Neural crest cell (in vitro differentiated cells): ENCODE measurements at regions not wholly inside any gene's neighbourhood (a gene's known extent, or its start where the extent isn't known, plus 50 kb on each side); places are given as distances from the start of the nearest gene placed in this dataset.

Experiments
- DNase-seq: peaks from one replicate; pipeline ENCODE4 v3.0.0; 2021; ENCODE audit warnings: low read depth, mixed read lengths, low spot score
- H3K27ac Mint-ChIP-seq: one replicate; pipeline ENCODE4 v1.8.0; 2021; ENCODE audit warnings: mild to moderate bottlenecking, mixed read lengths; ENCODE audit not compliant: unreplicated experiment
- H3K27me3 Mint-ChIP-seq: 2 replicates; pipeline ENCODE4 v1.8.0; 2021; ENCODE audit warnings: low read depth, mild to moderate bottlenecking, mixed read lengths
- H3K36me3 Mint-ChIP-seq: 2 replicates; pipeline ENCODE4 v1.8.0; 2021; ENCODE audit warnings: low read depth, mild to moderate bottlenecking, mixed read lengths
- H3K4me1 Mint-ChIP-seq: 2 replicates; pipeline ENCODE4 v1.8.0; 2021; ENCODE audit warnings: mixed read lengths
- H3K4me3 Mint-ChIP-seq: one replicate; pipeline ENCODE4 v1.8.0; 2021; ENCODE audit warnings: mild to moderate bottlenecking, mixed read lengths
- H3K9me3 Mint-ChIP-seq: 2 replicates; pipeline ENCODE4 v1.8.0; 2021; ENCODE audit warnings: mixed read lengths
- TF ChIP-seq, protein P1 (sequence below): fragments of 200-600 bp; sonication (generic); conservative IDR thresholded peaks from 2 replicates; pipeline ENCODE4 v1.5.0; 2021; ENCODE audit warnings: antibody characterized with exemption, mild to moderate bottlenecking

DNA sequence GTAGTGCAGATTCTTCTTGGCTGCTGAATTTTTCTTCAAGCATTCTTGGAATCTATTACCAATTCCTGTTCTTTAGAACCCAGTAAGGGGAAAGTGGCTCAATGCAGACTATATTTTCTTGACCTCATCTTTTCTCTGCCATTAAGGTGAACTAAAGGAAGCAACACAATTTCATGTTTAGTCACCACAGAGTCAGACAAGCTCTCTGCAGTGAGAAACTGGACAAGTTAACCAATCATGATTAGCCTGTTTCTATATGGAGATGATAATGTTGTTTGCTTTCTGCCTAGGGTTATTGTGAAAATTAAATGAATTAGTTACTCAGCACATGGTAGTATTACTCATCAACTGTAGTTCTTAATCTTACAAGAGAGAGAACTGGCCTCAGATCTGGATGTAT lies 1075.1 kb downstream of the AGBL1 start:
- peaks cover 5% of the 10 kb centered on the region for H3K9me3 Mint-ChIP-seq
- H3K27ac Mint-ChIP-seq, result no peak overlapping the region
- TF ChIP-seq, protein P1, sequence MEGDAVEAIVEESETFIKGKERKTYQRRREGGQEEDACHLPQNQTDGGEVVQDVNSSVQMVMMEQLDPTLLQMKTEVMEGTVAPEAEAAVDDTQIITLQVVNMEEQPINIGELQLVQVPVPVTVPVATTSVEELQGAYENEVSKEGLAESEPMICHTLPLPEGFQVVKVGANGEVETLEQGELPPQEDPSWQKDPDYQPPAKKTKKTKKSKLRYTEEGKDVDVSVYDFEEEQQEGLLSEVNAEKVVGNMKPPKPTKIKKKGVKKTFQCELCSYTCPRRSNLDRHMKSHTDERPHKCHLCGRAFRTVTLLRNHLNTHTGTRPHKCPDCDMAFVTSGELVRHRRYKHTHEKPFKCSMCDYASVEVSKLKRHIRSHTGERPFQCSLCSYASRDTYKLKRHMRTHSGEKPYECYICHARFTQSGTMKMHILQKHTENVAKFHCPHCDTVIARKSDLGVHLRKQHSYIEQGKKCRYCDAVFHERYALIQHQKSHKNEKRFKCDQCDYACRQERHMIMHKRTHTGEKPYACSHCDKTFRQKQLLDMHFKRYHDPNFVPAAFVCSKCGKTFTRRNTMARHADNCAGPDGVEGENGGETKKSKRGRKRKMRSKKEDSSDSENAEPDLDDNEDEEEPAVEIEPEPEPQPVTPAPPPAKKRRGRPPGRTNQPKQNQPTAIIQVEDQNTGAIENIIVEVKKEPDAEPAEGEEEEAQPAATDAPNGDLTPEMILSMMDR, result no peak
- no peaks in the 10 kb centered on the region for H3K4me1 Mint-ChIP-seq
- no peak overlapping the region for H3K4me3 Mint-ChIP-seq
- peaks cover 6% of the 10 kb centered on the region for H3K27me3 Mint-ChIP-seq
- no peaks in the 10 kb centered on the region for H3K36me3 Mint-ChIP-seq
- no peak for DNase-seq

DNA sequence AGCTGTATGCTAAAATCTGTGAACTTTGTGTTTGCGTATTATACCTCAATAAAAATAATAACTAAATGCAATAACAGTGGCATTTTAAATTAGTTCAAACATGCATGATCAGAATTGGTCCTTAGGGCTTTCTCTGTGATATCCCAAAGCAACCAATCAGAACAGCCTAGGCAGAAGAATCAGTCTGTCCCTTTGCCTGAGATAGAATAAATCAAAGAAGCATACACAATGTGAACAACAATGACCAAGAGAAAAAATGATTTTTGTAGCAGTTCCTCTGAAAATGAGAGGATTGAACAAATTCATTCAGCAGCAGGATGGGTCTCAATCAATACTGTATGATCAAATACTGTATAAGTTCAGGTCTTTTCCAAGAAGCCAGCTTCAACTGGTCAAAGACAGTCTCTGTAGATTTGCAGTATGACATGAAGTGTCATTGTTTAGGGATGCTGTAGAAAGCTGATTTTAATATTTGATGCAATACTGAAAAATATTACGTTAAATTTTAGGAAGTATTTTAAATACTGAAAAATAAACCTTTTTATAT lies 1071.6 kb downstream of the AGBL1 start:
- peaks cover 6% of the 10 kb centered on the region for H3K27me3 Mint-ChIP-seq
- DNase-seq, result no peak
- no peak overlapping the region for H3K4me3 Mint-ChIP-seq
- TF ChIP-seq, protein P1, result no peak
- H3K4me1 Mint-ChIP-seq, result no peaks in the 10 kb centered on the region
- no peaks in the 10 kb centered on the region for H3K36me3 Mint-ChIP-seq
- H3K27ac Mint-ChIP-seq, result no peak overlapping the region
- H3K9me3 Mint-ChIP-seq, result peaks cover 5% of the 10 kb centered on the region

DNA sequence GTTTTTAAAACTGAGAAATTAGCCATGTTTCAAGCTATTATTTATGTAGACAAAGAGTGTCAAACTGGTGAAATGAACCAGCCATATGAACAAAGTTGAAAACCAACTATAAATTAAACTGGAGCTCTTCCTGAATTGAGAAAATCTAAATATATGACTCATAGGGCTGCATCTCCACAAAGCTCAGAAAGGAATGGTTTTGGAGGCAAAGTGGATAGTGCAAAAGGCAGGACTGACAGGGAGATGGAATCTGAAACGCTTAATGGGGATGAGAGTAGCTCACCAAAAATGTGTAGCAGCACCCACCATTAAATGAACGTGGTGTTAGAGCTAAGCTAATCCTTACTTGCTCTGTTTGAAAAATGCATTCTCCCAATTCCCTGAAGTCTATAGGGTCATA lies 1066.0 kb downstream of the AGBL1 start:
- Mint-ChIP-seq H3K27ac (no peak overlapping the region), H3K36me3 (no peaks in the 10 kb centered on the region), H3K4me1 (no peaks in the 10 kb centered on the region), H3K9me3 (peaks cover 4% of the 10 kb centered on the region), H3K27me3 (peaks cover 5% of the 10 kb centered on the region), H3K4me3 (no peak overlapping the region)
- TF ChIP-seq, protein P1, result no peak
- DNase-seq, result no peak

DNA sequence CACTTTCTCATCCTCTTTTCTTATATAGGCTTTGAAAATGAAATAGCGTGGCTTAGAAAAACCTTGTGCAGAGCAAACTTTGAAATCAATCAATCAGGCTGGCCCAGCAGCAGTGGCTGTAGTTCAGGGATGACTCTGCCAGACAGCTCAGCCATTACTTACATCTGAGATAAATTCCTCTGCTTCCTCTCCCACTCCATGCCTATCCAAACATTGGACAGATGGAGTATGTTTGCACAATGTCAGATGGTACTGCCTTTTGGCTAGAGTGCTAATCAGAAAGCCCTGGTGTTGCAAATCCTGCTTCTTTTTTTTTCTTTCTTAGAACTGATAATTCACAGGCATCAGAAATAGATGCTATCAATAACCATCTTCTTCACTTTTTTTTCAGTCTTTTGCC lies 1065.1 kb downstream of the AGBL1 start:
- Mint-ChIP-seq H3K9me3 (peaks cover 4% of the 10 kb centered on the region), H3K4me1 (no peaks in the 10 kb centered on the region), H3K36me3 (no peaks in the 10 kb centered on the region), H3K27me3 (peaks cover 5% of the 10 kb centered on the region), H3K4me3 (no peak overlapping the region), H3K27ac (no peak overlapping the region)
- TF ChIP-seq, protein P1, result no peak
- no peak for DNase-seq

DNA sequence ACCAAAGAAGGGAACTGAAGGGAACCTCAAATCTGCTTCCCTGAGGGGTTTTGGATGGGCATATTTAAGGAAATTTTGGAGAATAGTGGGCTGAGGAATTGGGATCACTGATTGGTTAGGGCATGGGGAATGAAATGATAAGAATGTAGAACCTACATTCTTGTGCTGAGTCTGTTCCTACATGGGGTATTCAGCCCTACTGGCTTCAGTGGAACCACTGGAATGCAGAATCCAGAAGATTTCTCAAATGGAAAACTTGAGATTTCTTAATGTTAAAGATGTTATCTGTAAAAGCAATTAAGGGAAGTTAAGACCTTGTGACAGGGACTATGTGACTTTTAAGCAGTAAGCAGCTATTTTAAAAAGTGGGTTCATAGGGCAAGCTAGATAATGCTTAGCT lies 1062.4 kb downstream of the AGBL1 start:
- Mint-ChIP-seq H3K4me1 (no peaks in the 10 kb centered on the region), H3K36me3 (no peaks in the 10 kb centered on the region), H3K4me3 (no peak overlapping the region), H3K27ac (no peak overlapping the region), H3K9me3 (peaks cover 8% of the 10 kb centered on the region), H3K27me3 (peaks cover 2% of the 10 kb centered on the region)
- TF ChIP-seq, protein P1, result no peak
- DNase-seq, result no peak

DNA sequence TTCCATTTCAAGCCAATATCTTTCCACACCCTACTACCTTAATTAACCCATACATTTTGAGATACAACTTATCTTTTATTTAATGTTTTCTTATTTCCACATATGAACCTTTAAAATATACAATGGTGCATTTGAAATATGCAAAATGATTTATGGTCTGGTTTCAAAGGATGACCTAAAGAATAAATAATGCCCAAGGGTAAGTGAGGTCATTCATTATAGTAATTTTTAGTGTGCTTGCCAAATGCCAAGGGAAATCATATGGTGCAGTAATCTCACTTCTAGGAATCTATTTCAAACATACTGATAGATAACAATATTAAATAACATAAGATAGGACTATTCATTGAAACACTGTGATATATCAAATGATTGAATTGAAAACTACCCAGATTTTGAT lies 1055.4 kb downstream of the AGBL1 start:
- TF ChIP-seq, protein P1, result no peak
- Mint-ChIP-seq H3K36me3 (no peaks in the 10 kb centered on the region), H3K4me1 (no peaks in the 10 kb centered on the region), H3K27ac (no peak overlapping the region), H3K27me3 (no peaks in the 10 kb centered on the region), H3K9me3 (peaks cover 3% of the 10 kb centered on the region), H3K4me3 (no peak overlapping the region)
- no peak for DNase-seq
